T-helper 1 cell treated with Interleukin-12 subunit alpha and Interleukin-12 subunit beta and Interleukin-4 antibody, amounts not matched to agents 30 ng/mL and 1 ng/mL, for 36 hours (primary cell): ENCODE measurements at regions not wholly inside any gene's neighbourhood (a gene's known extent, or its start where the extent isn't known, plus 50 kb on each side); places are given as distances from the start of the nearest gene placed in this dataset.
"Not testable (repeated sequence)": the region's sequence is repeated elsewhere in the genome, so short reads cannot be mapped to it uniquely, and the experiment has no call there.

Source experiments
- intact Hi-C: fragments of 100-400 bp; cut with micrococcal nuclease; formaldehyde crosslinking; loops from one replicate; pipeline ENCODE4 v1.15.1; 2024

- intact Hi-C loops = no loop called here
These were observed 441.3 kb upstream of the CDH20 start for GRCh38 chr18:60891936-60892335.

GRCh38 chr18:60892441-60892840, 440.8 kb upstream of the CDH20 start:
- intact Hi-C loops = no loop called here

GRCh38 chr18:60892855-60893254, 440.4 kb upstream of the CDH20 start:
- intact Hi-C loops = no loop called here

GRCh38 chr18:60893355-60894097, 439.7 kb upstream of the CDH20 start:
- intact Hi-C loops = no loop called here

- intact Hi-C loops = no loop called here
These were observed 438.8 kb upstream of the CDH20 start for GRCh38 chr18:60894254-60894945.

GRCh38 chr18:60895181-60895580, 438.0 kb upstream of the CDH20 start:
- intact Hi-C loops = no loop called here

GRCh38 chr18:60898111-60898510, 435.1 kb upstream of the CDH20 start:
- intact Hi-C loops = no loop called here

- intact Hi-C loops = no loop called here
These were observed 427.5 kb upstream of the CDH20 start for GRCh38 chr18:60905699-60906098.

- intact Hi-C loops = no loop called here
These were observed 422.7 kb upstream of the CDH20 start for GRCh38 chr18:60910534-60910933.

- intact Hi-C loops = no loop called here
These were observed 421.7 kb upstream of the CDH20 start for GRCh38 chr18:60911504-60911903.

- intact Hi-C loops = no loop called here
These were observed 418.1 kb upstream of the CDH20 start for GRCh38 chr18:60915160-60915559.

- intact Hi-C loops = not testable (repeated sequence)
These were observed 414.4 kb upstream of the CDH20 start for GRCh38 chr18:60918862-60919261.

GRCh38 chr18:60925892-60926291, 407.3 kb upstream of the CDH20 start:
- intact Hi-C loops = no loop called here

- intact Hi-C loops = no loop called here
These were observed 403.3 kb upstream of the CDH20 start for GRCh38 chr18:60929966-60930365.

- intact Hi-C loops = no loop called here
These were observed 398.0 kb upstream of the CDH20 start for GRCh38 chr18:60935041-60935910.

- intact Hi-C loops = no loop called here
These were observed 397.1 kb upstream of the CDH20 start for GRCh38 chr18:60936101-60936500.

GRCh38 chr18:60943297-60943696, 389.9 kb upstream of the CDH20 start:
- intact Hi-C loops = no loop called here

GRCh38 chr18:60950634-60951033, 382.6 kb upstream of the CDH20 start:
- intact Hi-C loops = no loop called here

GRCh38 chr18:60951091-60951490, 382.1 kb upstream of the CDH20 start:
- intact Hi-C loops = no loop called here

GRCh38 chr18:60962625-60963024, 370.6 kb upstream of the CDH20 start:
- intact Hi-C loops = no loop called here

- intact Hi-C loops = no loop called here
These were observed 367.4 kb upstream of the CDH20 start for GRCh38 chr18:60965856-60966255.

GRCh38 chr18:60966876-60967275, 366.4 kb upstream of the CDH20 start:
- intact Hi-C loops = no loop called here
